Loucy (cell line): ENCODE measurements at regions not wholly inside any gene's neighbourhood (a gene's known extent, or its start where the extent isn't known, plus 50 kb on each side); places are given as distances from the start of the nearest gene placed in this dataset.

Source experiments
- H2AFZ ChIP-seq: fragments of 200-600 bp; sonication (generic); 2 replicates; pipeline ENCODE4 v1.6.0; 2016; ENCODE audit warnings: antibody characterized with exemption, mild to moderate bottlenecking, low read length, moderate library complexity
- H3F3A ChIP-seq: fragments of 200-600 bp; 2 replicates; pipeline ENCODE4 v1.6.0; 2016; ENCODE audit warnings: antibody characterized with exemption, low read depth, mild to moderate bottlenecking
- H3K27me3 ChIP-seq: fragments of 200-600 bp; sonication (generic); 2 replicates; pipeline ENCODE4 v1.6.1; 2014; ENCODE audit warnings: low read length, mild to moderate bottlenecking; ENCODE audit not compliant: insufficient read depth, poor library complexity, severe bottlenecking
- H3K36me3 ChIP-seq: fragments of 200-600 bp; sonication (generic); 2 replicates; pipeline ENCODE4 v1.6.1; 2016; ENCODE audit warnings: low read length; ENCODE audit not compliant: insufficient read depth
- H3K4me1 ChIP-seq: fragments of 200-600 bp; sonication (generic); 2 replicates; pipeline ENCODE4 v1.5.1; 2014; ENCODE audit warnings: low read length, mild to moderate bottlenecking; ENCODE audit not compliant: insufficient read depth, poor library complexity, severe bottlenecking
- H3K4me2 ChIP-seq: fragments of 200-600 bp; sonication (generic); 2 replicates; pipeline ENCODE4 v1.6.0; 2014; ENCODE audit warnings: antibody characterized with exemption, low read length, low read depth, mild to moderate bottlenecking; ENCODE audit not compliant: poor library complexity, severe bottlenecking
- H3K4me3 ChIP-seq: fragments of 200-600 bp; sonication (generic); 2 replicates; pipeline ENCODE4 v1.5.1; 2014; ENCODE audit warnings: low read length, mild to moderate bottlenecking, mixed read lengths; ENCODE audit not compliant: poor library complexity, severe bottlenecking
- H3K79me2 ChIP-seq: fragments of 200-600 bp; sonication (generic); 2 replicates; pipeline ENCODE4 v1.6.1; 2014; ENCODE audit warnings: low read length; ENCODE audit not compliant: insufficient read depth
- H3K9ac ChIP-seq: fragments of 200-600 bp; sonication (generic); 2 replicates; pipeline ENCODE4 v1.6.0; 2014; ENCODE audit warnings: mild to moderate bottlenecking, low read depth, low read length, moderate library complexity; ENCODE audit not compliant: poor library complexity, severe bottlenecking
- H3K9me2 ChIP-seq: fragments of 200-600 bp; sonication (generic); replicated peaks from 2 replicates; pipeline ENCODE4 v1.6.1; 2016; ENCODE audit warnings: low read depth, low read length, mixed read lengths
- H3K9me3 ChIP-seq: fragments of 200-600 bp; sonication (generic); 2 replicates; pipeline ENCODE4 v1.6.1; 2014; ENCODE audit warnings: mild to moderate bottlenecking, antibody characterized with exemption, low read length, low read depth; ENCODE audit not compliant: insufficient read depth
- H4K20me1 ChIP-seq: fragments of 200-600 bp; sonication (generic); 2 replicates; pipeline ENCODE4 v1.6.0; 2014; ENCODE audit warnings: antibody characterized with exemption, low read length, mild to moderate bottlenecking; ENCODE audit not compliant: insufficient read depth, poor library complexity, severe bottlenecking
- EZH2phosphoT487 ChIP-seq: fragments of 200-600 bp; IDR thresholded peaks from 2 replicates; pipeline ENCODE4 v1.6.1; 2018; ENCODE audit warnings: antibody characterized with exemption, mild to moderate bottlenecking, moderate library complexity, borderline replicate concordance
- TF ChIP-seq, protein P1 (sequence below): fragments of 200-600 bp; sonication (generic); conservative IDR thresholded peaks from 2 replicates; pipeline ENCODE4 v1.5.1; 2014; ENCODE audit warnings: mild to moderate bottlenecking, antibody characterized with exemption, low read length

DNA sequence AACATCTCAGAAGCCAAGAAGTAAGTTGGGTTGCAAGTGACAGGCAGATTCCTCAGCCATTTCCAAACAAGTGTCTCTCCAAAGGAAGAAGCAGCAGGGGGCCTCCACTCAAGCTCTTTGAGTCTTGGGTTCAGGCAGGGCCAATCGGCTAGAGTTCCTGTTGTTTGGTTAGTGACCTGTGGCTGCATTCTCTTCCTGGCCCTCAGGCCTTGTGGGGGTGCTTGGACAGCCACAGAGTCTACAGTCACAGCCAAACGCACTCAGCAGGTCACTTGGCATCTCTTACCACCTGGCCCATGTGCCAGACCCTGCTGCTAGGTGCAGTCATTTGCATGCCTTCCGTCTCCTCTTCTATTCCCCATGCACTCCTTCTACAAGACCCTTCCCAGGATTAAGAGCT, 353.9 kb downstream of the GRIN2B start:
- Histone ChIP-seq H3K9me3 (no peaks in the 10 kb centered on the region), H2AFZ (no peak overlapping the region)

DNA sequence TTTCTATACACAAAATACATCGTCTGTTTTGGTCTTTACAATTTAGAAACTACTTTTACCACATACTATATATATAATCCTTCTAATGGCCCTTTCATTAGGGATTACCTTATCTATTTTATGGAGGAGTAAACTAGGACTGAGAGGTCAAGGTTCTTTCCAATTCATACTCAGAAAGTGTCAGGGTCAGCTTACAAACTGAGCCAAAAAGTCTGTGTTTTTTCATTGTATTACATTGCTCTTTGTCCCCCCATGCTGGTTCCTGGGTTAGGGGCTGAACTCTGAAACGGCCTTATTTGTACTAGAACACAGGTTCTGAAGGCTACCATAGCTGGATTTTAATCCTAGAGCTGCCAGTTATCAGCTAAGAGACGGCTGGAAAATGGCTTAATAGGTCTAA, 368.1 kb downstream of the GRIN2B start:
- H3K36me3 ChIP-seq: no peaks in the 10 kb centered on the region
- H3K4me1 ChIP-seq: no peaks in the 10 kb centered on the region
- H2AFZ ChIP-seq: no peak overlapping the region
- H3K4me3 ChIP-seq: no peak overlapping the region
- H3K79me2 ChIP-seq: no peaks in the 10 kb centered on the region
- H3K9me3 ChIP-seq: no peaks in the 10 kb centered on the region
- H3K9ac ChIP-seq: no peak overlapping the region
- H3K27me3 ChIP-seq: no peaks in the 10 kb centered on the region
- no peaks in the 10 kb centered on the region for H3F3A ChIP-seq
- no peak overlapping the region for H3K4me2 ChIP-seq
- no peaks in the 10 kb centered on the region for H4K20me1 ChIP-seq
- TF ChIP-seq, protein P1, sequence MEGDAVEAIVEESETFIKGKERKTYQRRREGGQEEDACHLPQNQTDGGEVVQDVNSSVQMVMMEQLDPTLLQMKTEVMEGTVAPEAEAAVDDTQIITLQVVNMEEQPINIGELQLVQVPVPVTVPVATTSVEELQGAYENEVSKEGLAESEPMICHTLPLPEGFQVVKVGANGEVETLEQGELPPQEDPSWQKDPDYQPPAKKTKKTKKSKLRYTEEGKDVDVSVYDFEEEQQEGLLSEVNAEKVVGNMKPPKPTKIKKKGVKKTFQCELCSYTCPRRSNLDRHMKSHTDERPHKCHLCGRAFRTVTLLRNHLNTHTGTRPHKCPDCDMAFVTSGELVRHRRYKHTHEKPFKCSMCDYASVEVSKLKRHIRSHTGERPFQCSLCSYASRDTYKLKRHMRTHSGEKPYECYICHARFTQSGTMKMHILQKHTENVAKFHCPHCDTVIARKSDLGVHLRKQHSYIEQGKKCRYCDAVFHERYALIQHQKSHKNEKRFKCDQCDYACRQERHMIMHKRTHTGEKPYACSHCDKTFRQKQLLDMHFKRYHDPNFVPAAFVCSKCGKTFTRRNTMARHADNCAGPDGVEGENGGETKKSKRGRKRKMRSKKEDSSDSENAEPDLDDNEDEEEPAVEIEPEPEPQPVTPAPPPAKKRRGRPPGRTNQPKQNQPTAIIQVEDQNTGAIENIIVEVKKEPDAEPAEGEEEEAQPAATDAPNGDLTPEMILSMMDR: no peak
- no peak for TF ChIP-seq EZH2phosphoT487
- no peaks in the 10 kb centered on the region for H3K9me2 ChIP-seq

More for the DNA sequence above, 353.9 kb downstream of the GRIN2B start:
- Histone ChIP-seq H3K9me2 (no peaks in the 10 kb centered on the region), H3K4me3 (no peak overlapping the region), H3K27me3 (no peaks in the 10 kb centered on the region), H4K20me1 (no peaks in the 10 kb centered on the region), H3K79me2 (no peaks in the 10 kb centered on the region), H3K4me2 (no peak overlapping the region), H3K36me3 (no peaks in the 10 kb centered on the region), H3K4me1 (no peaks in the 10 kb centered on the region), H3K9ac (no peak overlapping the region), H3F3A (no peaks in the 10 kb centered on the region)
- TF ChIP-seq EZH2phosphoT487: no peak
- TF ChIP-seq, protein P1: no peak

DNA sequence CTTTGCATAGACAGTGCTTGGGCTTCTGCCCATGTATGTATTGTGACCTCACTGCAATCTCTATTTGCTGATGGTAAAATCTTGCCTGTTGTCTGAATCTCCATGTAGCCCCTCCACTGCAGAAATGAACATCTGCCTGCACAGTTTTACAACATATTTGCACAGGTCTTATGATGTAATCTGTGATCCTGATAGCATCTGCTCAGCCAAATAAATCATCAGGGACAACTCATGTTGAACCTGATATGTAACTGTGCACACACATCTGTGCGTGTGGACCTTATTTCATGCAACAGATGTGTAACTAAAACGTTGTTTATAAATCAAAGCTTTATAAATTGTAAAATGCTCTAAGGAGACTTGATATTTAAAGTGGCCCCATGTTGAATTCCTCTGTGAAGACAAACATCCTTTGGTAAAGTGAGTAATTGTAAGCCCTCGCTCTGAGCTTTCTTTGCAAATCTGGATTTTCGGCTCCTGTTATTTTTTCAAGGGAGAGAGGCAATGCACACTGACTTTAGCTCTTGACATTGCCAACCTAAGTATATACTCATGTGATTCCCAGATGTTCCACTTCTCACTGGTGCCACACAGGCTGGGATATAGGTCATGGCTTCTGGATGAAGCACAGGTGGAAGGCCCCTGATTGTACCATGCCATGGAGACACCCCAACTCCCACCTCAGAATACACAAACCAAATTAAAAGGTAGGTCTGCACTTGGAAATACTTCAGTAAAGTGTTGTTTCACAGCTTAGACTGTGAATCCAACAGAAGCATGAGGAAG, 371.3 kb downstream of the GRIN2B start:
- no peak overlapping the region for H3K4me2 ChIP-seq
- no peak overlapping the region for H2AFZ ChIP-seq

More for the DNA sequence above, 371.3 kb downstream of the GRIN2B start:
- Histone ChIP-seq H3K9ac (no peak overlapping the region), H3K36me3 (no peaks in the 10 kb centered on the region), H3K9me3 (no peaks in the 10 kb centered on the region), H3K4me3 (no peak overlapping the region), H3K79me2 (no peaks in the 10 kb centered on the region), H4K20me1 (no peaks in the 10 kb centered on the region), H3K27me3 (no peaks in the 10 kb centered on the region), H3F3A (no peaks in the 10 kb centered on the region), H3K4me1 (no peaks in the 10 kb centered on the region), H3K9me2 (0 out of 2 replicates have a peak, but pooled peaks cover 5% of the 10 kb centered on the region)
- no peak for TF ChIP-seq EZH2phosphoT487
- TF ChIP-seq, protein P1: no peak
